ENCODE measurements at regions not wholly inside any gene's neighbourhood (a gene's known extent, or its start where the extent isn't known, plus 50 kb on each side); places are given as distances from the start of the nearest gene placed in this dataset.
"Not testable (repeated sequence)": the region's sequence is repeated elsewhere in the genome, so short reads cannot be mapped to it uniquely, and the experiment has no call there.

GRCh38 chr6:21726676-21727075, 133.1 kb downstream of the SOX4 start:
- Mint-ChIP-seq H3K4me3 (no peak overlapping the region), H3K27ac (no peak overlapping the region), H3K9me3 (ENCODE audit: low read depth) (no peaks in the 10 kb centered on the region), H3K36me3 (no peaks in the 10 kb centered on the region), H3K4me1 (no peaks in the 10 kb centered on the region), H3K27me3 (no peaks in the 10 kb centered on the region)
- no peak for ATAC-seq
- no peak for DNase-seq
- CTCF ChIA-PET: no interaction called here

- Mint-ChIP-seq H3K27me3 (no peaks in the 10 kb centered on the region), H3K9me3 (ENCODE audit: low read depth) (no peaks in the 10 kb centered on the region), H3K4me3 (no peak overlapping the region), H3K27ac (no peak overlapping the region), H3K36me3 (no peaks in the 10 kb centered on the region), H3K4me1 (no peaks in the 10 kb centered on the region)
- ATAC-seq (no peak), DNase-seq (no peak)
- CTCF ChIA-PET: no interaction called here
Measured at GRCh38 chr6:21728141-21728540, 134.6 kb downstream of the SOX4 start.

GRCh38 chr6:21729431-21729830, 135.9 kb downstream of the SOX4 start:
- no peaks in the 10 kb centered on the region for H3K27me3 Mint-ChIP-seq
- H3K27ac Mint-ChIP-seq: no peak overlapping the region

GRCh38 chr6:21730533-21730932, 137.0 kb downstream of the SOX4 start:
- H3K4me3 Mint-ChIP-seq: no peak overlapping the region
- H3K36me3 Mint-ChIP-seq: no peaks in the 10 kb centered on the region
- no peak for ATAC-seq
- H3K4me1 Mint-ChIP-seq: no peaks in the 10 kb centered on the region
- DNase-seq: no peak
- CTCF ChIA-PET: no interaction called here
- no peaks in the 10 kb centered on the region for H3K27me3 Mint-ChIP-seq
- no peaks in the 10 kb centered on the region for H3K9me3 Mint-ChIP-seq (ENCODE audit: low read depth)
- H3K27ac Mint-ChIP-seq: no peak overlapping the region

More at GRCh38 chr6:21729431-21729830, 135.9 kb downstream of the SOX4 start:
- Mint-ChIP-seq H3K36me3 (no peaks in the 10 kb centered on the region), H3K4me3 (no peak overlapping the region), H3K4me1 (no peaks in the 10 kb centered on the region), H3K9me3 (ENCODE audit: low read depth) (no peaks in the 10 kb centered on the region)
- DNase-seq (no peak), ATAC-seq (no peak)
- CTCF ChIA-PET: no interaction called here

- ATAC-seq (no peak), DNase-seq (no peak)
- Mint-ChIP-seq H3K4me3 (no peak overlapping the region), H3K4me1 (no peaks in the 10 kb centered on the region), H3K27ac (no peak overlapping the region), H3K36me3 (no peaks in the 10 kb centered on the region), H3K27me3 (no peaks in the 10 kb centered on the region), H3K9me3 (ENCODE audit: low read depth) (no peaks in the 10 kb centered on the region)
- CTCF ChIA-PET: no interaction called here
Measured at GRCh38 chr6:21731411-21732031, 138.0 kb downstream of the SOX4 start.

- H3K4me1 Mint-ChIP-seq; CTCF ChIA-PET; H3K4me3 Mint-ChIP-seq; H3K9me3 Mint-ChIP-seq (ENCODE audit: low read depth); H3K27me3 Mint-ChIP-seq; ATAC-seq; H3K27ac Mint-ChIP-seq; DNase-seq; H3K36me3 Mint-ChIP-seq: not testable (repeated sequence)
Measured at GRCh38 chr6:21732032-21732730, 138.6 kb downstream of the SOX4 start.

- no peaks in the 10 kb centered on the region for H3K9me3 Mint-ChIP-seq (ENCODE audit: low read depth)
- H3K27me3 Mint-ChIP-seq: peaks cover 4% of the 10 kb centered on the region
- no peak overlapping the region for H3K4me3 Mint-ChIP-seq
- no peak for ATAC-seq
- no peaks in the 10 kb centered on the region for H3K36me3 Mint-ChIP-seq
- no peaks in the 10 kb centered on the region for H3K4me1 Mint-ChIP-seq
- no peak overlapping the region for H3K27ac Mint-ChIP-seq
- DNase-seq: no peak
- CTCF ChIA-PET: no interaction called here
Measured at GRCh38 chr6:21732731-21733130, 139.2 kb downstream of the SOX4 start.

GRCh38 chr6:21733311-21733710, 139.8 kb downstream of the SOX4 start:
- no peak overlapping the region for H3K4me3 Mint-ChIP-seq
- no peaks in the 10 kb centered on the region for H3K4me1 Mint-ChIP-seq
- ATAC-seq (no peak), DNase-seq (no peak)
- CTCF ChIA-PET: no interaction called here
- no peaks in the 10 kb centered on the region for H3K36me3 Mint-ChIP-seq
- peaks cover 4% of the 10 kb centered on the region for H3K27me3 Mint-ChIP-seq
- no peaks in the 10 kb centered on the region for H3K9me3 Mint-ChIP-seq (ENCODE audit: low read depth)
- no peak overlapping the region for H3K27ac Mint-ChIP-seq

GRCh38 chr6:21734204-21734603, 140.7 kb downstream of the SOX4 start:
- H3K4me3 Mint-ChIP-seq: no peak overlapping the region

GRCh38 chr6:21738180-21739094, 144.9 kb downstream of the SOX4 start:
- no peak for ATAC-seq
- no peak for DNase-seq
- H3K4me3 Mint-ChIP-seq: no peak overlapping the region
- H3K4me1 Mint-ChIP-seq: no peaks in the 10 kb centered on the region
- CTCF ChIA-PET: no interaction called here
- H3K27me3 Mint-ChIP-seq: peaks cover 4% of the 10 kb centered on the region
- no peak overlapping the region for H3K27ac Mint-ChIP-seq
- H3K9me3 Mint-ChIP-seq (ENCODE audit: low read depth): no peaks in the 10 kb centered on the region
- H3K36me3 Mint-ChIP-seq: no peaks in the 10 kb centered on the region

More at GRCh38 chr6:21734204-21734603, 140.7 kb downstream of the SOX4 start:
- Mint-ChIP-seq H3K9me3 (ENCODE audit: low read depth) (no peaks in the 10 kb centered on the region), H3K27ac (no peak overlapping the region), H3K27me3 (peaks cover 4% of the 10 kb centered on the region), H3K4me1 (no peaks in the 10 kb centered on the region), H3K36me3 (no peaks in the 10 kb centered on the region)
- CTCF ChIA-PET: no interaction called here
- DNase-seq: no peak
- ATAC-seq: no peak

- Mint-ChIP-seq H3K4me1 (no peaks in the 10 kb centered on the region), H3K36me3 (no peaks in the 10 kb centered on the region), H3K9me3 (ENCODE audit: low read depth) (no peaks in the 10 kb centered on the region), H3K4me3 (no peak overlapping the region), H3K27ac (no peak overlapping the region), H3K27me3 (peaks cover 4% of the 10 kb centered on the region)
- CTCF ChIA-PET: no interaction called here
- DNase-seq (no peak), ATAC-seq (no peak)
Measured at GRCh38 chr6:21739241-21739640, 145.7 kb downstream of the SOX4 start.

- Mint-ChIP-seq H3K4me1 (no peaks in the 10 kb centered on the region), H3K9me3 (ENCODE audit: low read depth) (no peaks in the 10 kb centered on the region), H3K27ac (no peak overlapping the region), H3K27me3 (peaks cover 4% of the 10 kb centered on the region), H3K4me3 (no peak overlapping the region), H3K36me3 (no peaks in the 10 kb centered on the region)
- CTCF ChIA-PET: no interaction called here
- DNase-seq (no peak), ATAC-seq (no peak)
Measured at GRCh38 chr6:21739838-21740237, 146.3 kb downstream of the SOX4 start.

GRCh38 chr6:21740376-21741124, 147.0 kb downstream of the SOX4 start:
- no peak for ATAC-seq
- Mint-ChIP-seq H3K27ac (no peak overlapping the region), H3K27me3 (peaks cover 4% of the 10 kb centered on the region), H3K4me3 (no peak overlapping the region), H3K36me3 (no peaks in the 10 kb centered on the region), H3K4me1 (no peaks in the 10 kb centered on the region), H3K9me3 (ENCODE audit: low read depth) (no peaks in the 10 kb centered on the region)
- CTCF ChIA-PET: no interaction called here
- DNase-seq: no peak

Data from activated CD8-positive, alpha-beta memory T cell treated with anti-CD3 and anti-CD28 coated beads, Interleukin-2, amount 10 ng/mL, durations not matched to agents 7 days and 5 days (primary cell).